ENCODE measurements at regions not wholly inside any gene's neighbourhood (a gene's known extent, or its start where the extent isn't known, plus 50 kb on each side); places are given as distances from the start of the nearest gene placed in this dataset.

- TF ChIP-seq CTCF (IDR thresholded peaks at IDR 0.05) (no peak), EP300 (IDR thresholded peaks at IDR 0.05) (no peak)
Observed at GRCh38 chr13:88736026-88736425, 1064.9 kb downstream of the SLITRK5 start.

All from sigmoid colon (tissue), 4 donors.